ENCODE measurements at regions not wholly inside any gene's neighbourhood (a gene's known extent, or its start where the extent isn't known, plus 50 kb on each side); places are given as distances from the start of the nearest gene placed in this dataset.

DNA sequence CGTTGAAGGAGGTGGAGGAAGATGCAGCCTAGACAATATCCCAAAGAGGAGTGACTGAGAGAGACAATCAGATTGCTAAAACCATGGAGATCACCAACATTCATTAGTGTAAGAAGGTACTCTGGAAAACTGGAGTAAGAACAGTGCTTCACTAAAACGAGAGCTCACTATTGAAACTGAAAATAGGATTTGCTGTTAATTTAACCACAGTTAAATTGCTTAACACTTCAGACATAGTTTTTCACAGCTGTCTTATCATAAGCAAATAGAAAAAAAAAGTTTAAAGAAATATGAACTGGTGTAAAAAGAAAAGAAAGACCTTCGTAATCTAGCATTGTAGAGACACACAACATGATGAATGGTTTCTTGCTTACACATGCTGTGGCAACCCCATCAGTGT, 1049.8 kb upstream of the CHAC2 start:
- H3K27me3 ChIP-seq (ENCODE audit: insufficient read depth, low read depth): no peaks in the 10 kb centered on the region
- no peaks in the 10 kb centered on the region for H4K20me1 ChIP-seq (ENCODE audit: insufficient read depth)
- DNase-seq: no peak
- no peaks in the 10 kb centered on the region for H3K79me2 ChIP-seq (ENCODE audit: low read depth)
- TF ChIP-seq EZH2 (IDR thresholded peaks at IDR 0.05; ENCODE audit: low read depth): no peak
- no peak for TF ChIP-seq CTCF (conservative IDR thresholded peaks at IDR 0.05)
- CTCF ChIA-PET: no interaction called here
- POLR2A ChIA-PET (ENCODE audit: unreplicated experiment): no interaction called here
- no peak overlapping the region for H3K4me3 ChIP-seq
- no peak overlapping the region for H2AFZ ChIP-seq
- no peak overlapping the region for H3K4me2 ChIP-seq
- H3K36me3 ChIP-seq (ENCODE audit: low read depth): no peaks in the 10 kb centered on the region
- H3K4me1 ChIP-seq (replicated peaks; ENCODE audit: insufficient read depth): no peaks in the 10 kb centered on the region
- H3K9me3 ChIP-seq (ENCODE audit: insufficient read depth, low read depth): no peaks in the 10 kb centered on the region
- no peaks in the 10 kb centered on the region for H3F3A ChIP-seq (ENCODE audit: insufficient read depth, low read depth)
- no peak overlapping the region for H3K27ac ChIP-seq
- BruUV-seq (replicated peaks): no TSS peak
- H3K9me2 ChIP-seq (ENCODE audit: insufficient read depth): peaks cover 12% of the 10 kb centered on the region
- intact Hi-C loops (cut with micrococcal nuclease; ENCODE audit: unreplicated experiment): no loop called here

DNA sequence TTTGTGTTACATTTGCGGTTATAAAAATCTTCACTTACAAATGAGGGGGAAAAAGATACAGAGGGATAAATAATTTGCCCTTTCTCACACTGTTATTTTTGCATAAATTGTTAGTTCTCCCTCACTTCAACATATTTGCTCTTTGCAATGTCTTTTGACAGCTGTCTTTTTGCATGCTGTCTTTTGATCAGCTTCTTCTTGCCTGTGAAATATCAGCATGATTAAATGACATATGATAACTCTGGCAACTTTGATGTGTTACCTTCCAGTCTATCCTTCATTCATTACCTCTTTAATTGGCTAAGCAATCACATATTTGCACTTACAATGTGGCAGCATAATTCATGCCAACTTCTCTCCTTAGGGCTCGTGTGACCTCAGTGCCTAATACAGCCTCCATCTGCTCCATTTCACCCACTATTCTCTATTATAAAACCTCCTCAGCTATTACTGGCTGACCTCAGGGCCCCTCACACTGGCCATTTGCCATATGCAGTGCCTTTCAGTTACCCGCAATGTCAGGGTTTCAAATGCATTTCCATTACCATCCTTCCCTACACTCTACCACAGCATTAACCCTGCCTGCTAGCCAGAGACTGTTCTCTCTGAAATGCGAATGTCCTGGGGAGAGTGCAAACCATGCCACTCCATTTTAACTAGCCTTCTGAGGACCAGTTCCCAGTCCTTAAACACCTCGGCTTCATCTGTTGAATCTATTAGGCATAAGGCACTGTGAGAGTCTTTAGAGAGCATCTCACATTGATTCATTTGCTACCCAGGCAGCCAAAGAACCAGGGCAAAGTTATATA, 1056.6 kb upstream of the CHAC2 start:
- ChIA-PET POLR2A (ENCODE audit: unreplicated experiment) (no interaction called here), CTCF (no interaction called here)
- H2AFZ ChIP-seq: no peak overlapping the region
- no peaks in the 10 kb centered on the region for H3K9me3 ChIP-seq (ENCODE audit: insufficient read depth, low read depth)
- H3K4me3 ChIP-seq: no peak overlapping the region
- no peaks in the 10 kb centered on the region for H3K4me1 ChIP-seq (replicated peaks; ENCODE audit: insufficient read depth)
- H4K20me1 ChIP-seq (ENCODE audit: insufficient read depth): no peaks in the 10 kb centered on the region
- no peaks in the 10 kb centered on the region for H3F3A ChIP-seq (ENCODE audit: insufficient read depth, low read depth)
- TF ChIP-seq CTCF (conservative IDR thresholded peaks at IDR 0.05) (no peak), EZH2 (IDR thresholded peaks at IDR 0.05; ENCODE audit: low read depth) (no peak)
- no TSS peak for BruUV-seq (replicated peaks)
- H3K9me2 ChIP-seq (ENCODE audit: insufficient read depth): peaks cover 5% of the 10 kb centered on the region
- no peak overlapping the region for H3K27ac ChIP-seq
- intact Hi-C loops (cut with micrococcal nuclease; ENCODE audit: unreplicated experiment): no loop called here
- DNase-seq: no peak
- H3K4me2 ChIP-seq: no peak overlapping the region
- no peaks in the 10 kb centered on the region for H3K36me3 ChIP-seq (ENCODE audit: low read depth)
- no peaks in the 10 kb centered on the region for H3K79me2 ChIP-seq (ENCODE audit: low read depth)
- no peaks in the 10 kb centered on the region for H3K27me3 ChIP-seq (ENCODE audit: insufficient read depth, low read depth)

DNA sequence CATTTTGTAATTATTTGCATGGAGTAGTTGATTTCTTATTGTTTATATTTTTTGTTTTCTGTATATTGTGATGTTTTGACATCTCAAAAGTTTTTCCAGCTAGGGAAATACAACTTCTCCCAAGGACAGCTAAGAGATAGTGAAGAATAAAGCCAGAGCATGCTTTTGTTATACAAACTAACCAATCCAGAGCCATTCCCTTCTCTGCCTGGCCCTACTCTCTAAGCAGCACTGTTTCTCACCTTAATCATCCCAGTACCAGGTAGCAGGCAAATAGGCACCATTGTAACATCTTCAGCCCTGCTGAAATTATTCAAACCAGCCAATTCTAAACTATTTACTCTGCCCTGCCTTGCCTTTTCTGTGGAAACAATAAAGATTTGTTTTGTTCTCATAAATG, 1063.4 kb upstream of the CHAC2 start:
- DNase-seq: no peak
- no TSS peak for BruUV-seq (replicated peaks)
- Histone ChIP-seq H3K4me3 (no peak overlapping the region), H3K4me2 (no peak overlapping the region), H3F3A (ENCODE audit: insufficient read depth, low read depth) (no peaks in the 10 kb centered on the region), H3K9me3 (ENCODE audit: insufficient read depth, low read depth) (no peaks in the 10 kb centered on the region), H4K20me1 (ENCODE audit: insufficient read depth) (no peaks in the 10 kb centered on the region), H3K36me3 (ENCODE audit: low read depth) (no peaks in the 10 kb centered on the region), H2AFZ (no peak overlapping the region), H3K27me3 (ENCODE audit: insufficient read depth, low read depth) (no peaks in the 10 kb centered on the region), H3K27ac (no peak overlapping the region), H3K4me1 (replicated peaks; ENCODE audit: insufficient read depth) (no peaks in the 10 kb centered on the region), H3K79me2 (ENCODE audit: low read depth) (no peaks in the 10 kb centered on the region), H3K9me2 (ENCODE audit: insufficient read depth) (0 out of 2 replicates have a peak, but pooled peaks cover 6% of the 10 kb centered on the region)
- ChIA-PET POLR2A (ENCODE audit: unreplicated experiment) (no interaction called here), CTCF (interaction anchor here (0.6 kb wide), 1 partner anchor 44 kb away, joined by 4 read pairs; no protein-coding TSS in a partner anchor)
- no peak for TF ChIP-seq CTCF (conservative IDR thresholded peaks at IDR 0.05)
- no peak for TF ChIP-seq EZH2 (IDR thresholded peaks at IDR 0.05; ENCODE audit: low read depth)
- intact Hi-C loops (cut with micrococcal nuclease; ENCODE audit: unreplicated experiment): no loop called here

All from PC-9 (cell line).